HL-60 (cell line): ENCODE measurements at regions not wholly inside any gene's neighbourhood (a gene's known extent, or its start where the extent isn't known, plus 50 kb on each side); places are given as distances from the start of the nearest gene placed in this dataset.

ENCODE experiments used
- DNase-seq, 2 experiments: peaks; one replicate each; pipeline ENCODE4 v3.0.0-alpha.2; 2010 to 2020; ENCODE audit warnings: low read depth in 1 of 2, low spot score in 1 of 2
- H3K27ac ChIP-seq: fragments of 250-450 bp; sonication (Bioruptor Pico); replicated peaks from 2 replicates; pipeline ENCODE4 v1.5.1; 2020; ENCODE audit warnings: mild to moderate bottlenecking, moderate library complexity
- H3K27me3 ChIP-seq: fragments of 250-450 bp; sonication (Bioruptor Pico); 2 replicates; pipeline ENCODE4 v1.5.1; 2021; ENCODE audit warnings: mild to moderate bottlenecking, moderate library complexity; ENCODE audit not compliant: insufficient read depth, poor library complexity, severe bottlenecking
- H3K4me3 ChIP-seq: replicated peaks from 2 replicates; pipeline ENCODE4 v1.5.1; 2011; ENCODE audit warnings: mild to moderate bottlenecking, control low read depth, low read length; ENCODE audit not compliant: insufficient read depth
- CTCF ChIP-seq: IDR thresholded peaks from one replicate; pipeline ENCODE4 v1.5.1; 2011; ENCODE audit warnings: low read length, control low read depth, inconsistent platforms; ENCODE audit not compliant: insufficient read depth
- GABPA ChIP-seq: IDR thresholded peaks from 2 replicates; pipeline ENCODE4 v1.6.1; 2012; ENCODE audit warnings: low read depth
- POLR2AphosphoS5 ChIP-seq: IDR thresholded peaks from 2 replicates; pipeline ENCODE4 v1.6.1; 2012; ENCODE audit warnings: low read depth
- REST ChIP-seq: IDR thresholded peaks from 2 replicates; pipeline ENCODE4 v1.6.1; 2012; ENCODE audit warnings: low read depth; ENCODE audit not compliant: insufficient replicate concordance
- SPI1 ChIP-seq: IDR thresholded peaks from 2 replicates; pipeline ENCODE4 v1.6.1; 2012; ENCODE audit warnings: low read depth, mild to moderate bottlenecking, borderline replicate concordance

DNA sequence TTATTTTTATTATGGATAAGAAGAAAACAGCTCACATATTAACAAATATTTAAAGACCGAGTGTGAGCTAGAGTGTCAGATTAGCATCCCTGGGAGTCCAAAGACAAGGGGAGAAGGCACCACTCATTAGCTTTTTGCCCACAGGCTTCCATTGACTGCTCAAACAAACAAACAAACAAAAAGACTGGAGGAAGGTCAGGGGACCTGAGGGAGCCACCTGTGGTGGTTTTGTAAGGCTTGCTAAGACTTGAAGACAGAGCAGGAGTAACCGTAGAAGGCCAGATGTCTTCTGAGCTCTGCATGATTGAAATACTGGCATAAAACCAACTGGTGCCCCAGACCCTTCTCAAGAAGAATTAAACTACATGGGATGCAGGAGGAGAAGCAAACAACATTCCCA, 395.2 kb upstream of the CNTN5 start:
- TF ChIP-seq SPI1 (no peak), CTCF (no peak), POLR2AphosphoS5 (no peak), REST (no peak), GABPA (no peak)
- Histone ChIP-seq H3K27ac (no peak overlapping the region), H3K27me3 (no peaks in the 10 kb centered on the region), H3K4me3 (no peak overlapping the region)
- DNase-seq = no peak

DNA sequence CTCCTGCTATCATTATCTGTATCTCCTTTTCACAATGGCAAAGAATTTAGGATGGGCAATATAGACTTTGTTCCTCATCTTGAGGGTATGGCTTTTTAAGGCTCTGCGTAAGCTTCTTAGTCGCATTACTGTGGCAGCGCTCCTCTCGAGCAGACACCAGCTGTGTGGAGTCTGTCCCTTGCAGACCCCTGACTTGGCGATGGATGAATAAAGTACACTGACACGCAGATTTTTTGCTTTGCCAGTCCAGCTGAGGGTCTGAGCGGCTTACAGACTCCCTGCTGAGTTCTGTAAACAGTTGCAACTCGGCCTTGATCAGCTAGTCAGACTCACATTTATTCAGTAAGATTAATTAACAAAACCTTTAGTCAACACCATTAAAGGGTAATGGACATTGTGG, 390.0 kb upstream of the CNTN5 start:
- H3K27me3 ChIP-seq = no peaks in the 10 kb centered on the region
- TF ChIP-seq REST (no peak), CTCF (no peak), POLR2AphosphoS5 (no peak), GABPA (no peak), SPI1 (no peak)
- H3K27ac ChIP-seq = no peak overlapping the region
- DNase-seq = no peak
- H3K4me3 ChIP-seq = no peak overlapping the region

DNA sequence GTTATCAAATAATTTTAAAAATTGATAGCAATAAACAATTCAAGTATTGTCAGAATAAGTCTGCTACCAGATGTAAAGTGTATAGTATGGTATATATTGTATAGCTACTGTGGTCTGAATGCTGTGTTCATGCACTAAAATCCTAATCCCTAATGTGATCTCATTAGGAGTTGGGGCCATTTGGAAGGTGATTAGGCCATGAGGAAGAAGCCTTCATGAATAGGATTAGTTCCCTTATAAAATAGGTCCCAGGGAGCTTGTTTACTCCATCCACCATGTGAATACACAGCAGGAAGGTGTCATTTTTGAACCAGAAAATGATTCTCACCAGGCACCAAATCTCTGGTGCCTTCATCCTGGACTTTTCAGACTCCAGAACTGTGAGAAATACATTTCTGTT, 363.0 kb upstream of the CNTN5 start:
- H3K4me3 ChIP-seq = no peak overlapping the region
- no peak for DNase-seq
- TF ChIP-seq CTCF (no peak), SPI1 (no peak), POLR2AphosphoS5 (no peak), GABPA (no peak), REST (no peak)
- no peak overlapping the region for H3K27ac ChIP-seq
- no peaks in the 10 kb centered on the region for H3K27me3 ChIP-seq
